ENCODE measurements at regions not wholly inside any gene's neighbourhood (a gene's known extent, or its start where the extent isn't known, plus 50 kb on each side); places are given as distances from the start of the nearest gene placed in this dataset.

GRCh38 chr2:7886666-7887065, 795.2 kb upstream of the ID2 start:
- DNase-seq (ENCODE audit: low read depth in 2 of 2): no peak

- no peak for DNase-seq (ENCODE audit: low read depth in 2 of 2)
Measured at GRCh38 chr2:7887441-7887840, 794.4 kb upstream of the ID2 start.

GRCh38 chr2:7888876-7889275, 793.0 kb upstream of the ID2 start:
- DNase-seq (ENCODE audit: low read depth in 2 of 2): no peak

- no peak for DNase-seq (ENCODE audit: low read depth in 2 of 2)
Measured at GRCh38 chr2:7891312-7891711, 790.5 kb upstream of the ID2 start.

- no peak for DNase-seq (ENCODE audit: low read depth in 2 of 2)
Measured at GRCh38 chr2:7895289-7895688, 786.6 kb upstream of the ID2 start.

GRCh38 chr2:7896940-7897487, 784.8 kb upstream of the ID2 start:
- no peak for DNase-seq (ENCODE audit: low read depth in 2 of 2)

DNA sequence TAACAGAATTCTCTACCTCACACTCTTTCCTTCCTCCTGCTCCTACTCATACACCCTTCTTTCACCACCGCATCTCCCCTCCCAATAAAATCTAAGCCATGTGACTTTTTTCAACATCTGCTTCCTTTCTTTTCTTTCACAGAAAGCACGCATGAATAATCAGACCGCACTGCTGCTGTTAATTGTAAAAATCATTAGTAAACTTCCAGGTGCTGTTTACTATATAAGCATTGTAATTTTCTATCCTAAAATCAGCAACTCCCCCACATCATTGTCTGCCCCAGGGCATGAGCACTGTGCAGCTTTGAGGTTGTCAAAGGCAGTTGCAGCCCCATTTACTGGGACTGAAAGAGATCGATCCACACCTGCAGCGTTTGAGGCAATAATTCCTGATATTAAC, 782.6 kb upstream of the ID2 start:
- DNase-seq (ENCODE audit: low read depth in 2 of 2): no peak

GRCh38 chr2:7899923-7900322, 781.9 kb upstream of the ID2 start:
- no peak for DNase-seq (ENCODE audit: low read depth in 2 of 2)

- DNase-seq (ENCODE audit: low read depth in 2 of 2): no peak
Measured at GRCh38 chr2:7900593-7900992, 781.3 kb upstream of the ID2 start.

- DNase-seq (ENCODE audit: low read depth in 2 of 2): no peak
Measured at GRCh38 chr2:7902251-7902765, 779.5 kb upstream of the ID2 start.

DNA sequence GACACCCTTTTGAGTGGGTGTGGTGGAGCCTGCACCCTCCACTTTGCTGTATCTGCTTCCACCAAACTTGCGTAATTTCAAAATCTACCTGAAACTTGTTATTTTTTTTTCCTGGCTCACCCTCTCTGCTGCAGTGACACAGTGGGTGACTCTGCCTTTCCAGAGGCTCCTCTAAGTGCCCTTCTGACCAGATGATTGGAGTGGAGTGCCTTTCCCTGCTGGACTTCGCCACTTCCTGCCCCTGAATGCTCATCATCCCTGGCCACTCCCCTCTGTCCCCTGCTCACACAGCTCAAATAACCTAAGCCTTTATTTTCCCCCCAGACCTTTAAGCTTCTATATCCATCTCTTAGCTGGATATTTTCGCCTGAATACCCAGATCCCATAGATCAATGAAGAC, 777.5 kb upstream of the ID2 start:
- DNase-seq (ENCODE audit: low read depth in 2 of 2): no peak

DNA sequence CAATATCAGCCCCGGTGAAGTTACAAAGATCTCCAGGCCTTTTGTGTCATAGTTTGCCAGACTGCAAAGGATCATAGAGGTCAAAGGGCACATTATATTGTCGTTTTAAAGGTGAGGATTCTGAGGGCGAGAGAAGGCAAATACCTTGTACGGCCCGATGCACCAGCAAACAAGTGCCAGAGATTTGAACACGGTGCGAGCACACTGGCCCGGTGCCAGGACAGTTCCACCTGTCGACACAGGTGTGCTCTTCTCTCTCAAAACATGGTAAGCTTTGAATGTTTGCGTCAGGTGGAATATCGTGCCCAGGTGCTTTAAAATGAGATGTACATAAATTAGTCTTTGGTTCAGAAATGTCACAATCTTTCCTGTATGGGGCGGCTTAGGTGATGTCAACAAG, 776.1 kb upstream of the ID2 start:
- no peak for DNase-seq (ENCODE audit: low read depth in 2 of 2)

DNA sequence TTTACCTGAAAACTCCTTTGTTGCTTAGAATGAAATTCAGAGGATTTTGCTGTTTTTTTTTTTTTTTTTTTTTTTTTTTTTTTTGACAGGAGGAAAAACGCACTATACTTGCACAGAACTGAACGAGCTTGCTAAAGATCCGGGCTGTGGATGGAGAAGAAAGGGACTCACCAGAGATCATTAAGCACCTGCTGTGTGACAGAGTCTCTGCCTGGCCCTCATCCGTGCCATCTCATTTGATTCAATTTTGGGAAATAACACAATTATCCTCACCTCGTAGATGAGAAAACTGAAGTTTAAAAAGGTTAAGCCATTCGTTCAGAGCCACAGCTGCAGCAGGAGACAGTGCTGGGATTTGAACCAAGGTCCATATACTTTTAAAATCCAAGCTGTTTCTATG, 775.4 kb upstream of the ID2 start:
- no peak for DNase-seq (ENCODE audit: low read depth in 2 of 2)

GRCh38 chr2:7907041-7907440, 774.8 kb upstream of the ID2 start:
- DNase-seq (ENCODE audit: low read depth in 2 of 2): no peak

DNA sequence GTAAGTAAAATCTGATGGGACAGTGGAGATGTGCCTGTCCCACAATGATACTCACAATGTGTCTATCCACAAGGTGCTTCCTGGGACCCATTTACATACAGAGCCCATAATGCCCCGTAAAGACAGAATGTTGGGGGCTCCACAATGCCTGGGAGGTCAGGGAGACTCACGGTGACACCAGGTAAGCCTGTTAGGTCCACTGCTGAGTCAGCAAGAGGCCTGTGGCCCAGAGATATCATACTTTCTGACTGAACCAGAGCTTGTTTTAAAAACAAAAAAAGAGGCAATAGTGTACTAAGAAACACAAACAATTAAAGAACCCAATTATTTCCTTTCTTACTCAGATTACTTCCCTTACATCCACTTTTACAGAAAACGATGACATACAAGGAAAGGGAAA, 771.1 kb upstream of the ID2 start:
- no peak for DNase-seq (ENCODE audit: low read depth in 2 of 2)

GRCh38 chr2:7911196-7911595, 770.7 kb upstream of the ID2 start:
- DNase-seq (ENCODE audit: low read depth in 2 of 2): no peak

DNA sequence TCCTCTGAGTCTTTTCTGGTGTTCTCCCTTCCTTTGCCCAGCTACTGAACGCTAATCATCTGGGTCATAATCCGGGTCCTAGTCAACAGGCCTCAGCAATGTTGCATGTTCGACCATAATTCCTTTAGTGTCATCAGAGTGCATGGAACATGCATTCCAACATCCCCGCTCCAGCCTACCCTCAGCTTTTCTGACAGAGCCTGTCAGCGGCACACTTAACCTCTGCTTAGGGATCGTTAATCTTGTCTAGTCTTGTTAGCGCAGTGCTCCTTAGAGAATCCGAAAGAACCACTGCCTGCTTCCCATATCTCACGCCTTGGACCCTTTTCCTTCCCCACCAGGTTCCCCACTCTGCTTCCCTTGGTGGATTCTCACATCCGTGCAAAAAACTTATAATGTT, 767.9 kb upstream of the ID2 start:
- no peak for DNase-seq (ENCODE audit: low read depth in 2 of 2)

- DNase-seq (ENCODE audit: low read depth in 2 of 2): no peak
Measured at GRCh38 chr2:7915302-7916091, 766.4 kb upstream of the ID2 start.

DNA sequence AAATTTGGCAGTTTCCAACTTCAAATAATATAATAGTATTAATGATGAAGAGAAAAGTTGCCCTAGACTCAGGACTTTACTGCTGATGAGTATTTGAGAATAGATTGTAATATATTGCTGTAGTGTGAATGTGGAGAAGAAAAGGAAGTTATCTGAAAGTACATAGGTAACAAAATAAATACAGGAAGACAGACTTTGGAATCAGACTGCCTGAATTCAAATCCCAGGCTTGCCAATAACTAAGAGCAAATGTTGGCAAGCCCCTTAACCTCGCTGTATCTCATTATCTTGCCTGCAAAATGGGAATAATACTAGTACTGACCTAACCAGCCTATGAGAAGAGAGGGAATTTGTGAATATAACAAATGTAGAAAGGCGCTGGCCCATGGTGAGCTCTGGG, 765.2 kb upstream of the ID2 start:
- no peak for DNase-seq (ENCODE audit: low read depth in 2 of 2)

GRCh38 chr2:7919510-7919909, 762.3 kb upstream of the ID2 start:
- no peak for DNase-seq (ENCODE audit: low read depth in 2 of 2)

DNA sequence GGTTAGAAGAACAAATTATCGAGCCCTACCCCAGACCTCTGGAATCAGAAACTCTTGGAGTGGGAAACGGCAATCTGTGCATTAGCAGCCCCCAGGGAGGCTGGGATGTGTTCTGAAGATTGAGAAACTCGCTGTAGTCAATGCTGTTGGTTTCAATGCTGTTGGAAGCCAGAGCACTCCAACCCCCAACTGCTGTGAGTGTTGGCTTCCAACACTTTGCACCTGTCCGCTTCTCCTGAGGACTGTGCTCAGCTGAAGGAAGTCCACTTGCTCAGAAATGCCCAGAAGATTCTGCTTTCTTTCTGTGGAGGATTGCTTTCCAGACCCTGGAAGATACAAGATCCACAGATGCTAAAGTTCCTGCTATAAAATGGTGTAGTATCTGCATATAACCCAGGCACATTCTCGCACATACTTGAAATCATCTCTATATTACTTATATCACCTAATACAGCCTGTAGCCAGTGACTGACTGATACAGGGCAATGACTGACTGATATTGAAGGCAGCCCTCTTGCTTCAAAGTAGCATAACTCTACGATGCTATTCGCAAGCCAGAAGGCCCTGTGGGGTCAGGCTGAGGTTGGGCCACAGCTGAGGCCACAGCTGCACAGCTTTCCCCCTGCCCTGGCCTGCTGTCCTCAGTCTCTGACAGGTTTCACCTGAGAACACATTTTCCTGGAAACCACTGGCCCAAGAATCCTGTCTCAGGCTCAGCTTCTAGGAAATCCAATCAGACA, 757.7 kb upstream of the ID2 start:
- no peak for DNase-seq (ENCODE audit: low read depth in 2 of 2)

DNA sequence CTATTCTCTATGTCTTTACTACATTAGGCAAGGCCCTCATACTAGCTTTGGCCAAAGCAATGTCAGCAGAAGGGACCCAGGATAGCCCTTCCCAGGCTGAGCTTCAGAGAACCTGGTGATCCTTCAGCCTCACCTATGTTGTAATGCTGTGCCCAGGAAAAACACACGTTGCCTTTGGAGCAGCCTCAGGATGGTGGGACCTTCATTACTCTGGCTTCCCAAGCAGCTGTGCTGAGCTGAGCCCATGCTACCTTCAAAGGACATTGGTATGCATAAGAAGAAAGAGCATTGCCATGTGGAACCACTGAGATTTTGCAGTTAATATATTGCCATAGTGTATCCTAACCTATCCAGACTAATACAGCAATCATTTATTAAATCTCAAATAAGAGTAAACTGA, 756.4 kb upstream of the ID2 start:
- DNase-seq (ENCODE audit: low read depth in 2 of 2): no peak

DNA sequence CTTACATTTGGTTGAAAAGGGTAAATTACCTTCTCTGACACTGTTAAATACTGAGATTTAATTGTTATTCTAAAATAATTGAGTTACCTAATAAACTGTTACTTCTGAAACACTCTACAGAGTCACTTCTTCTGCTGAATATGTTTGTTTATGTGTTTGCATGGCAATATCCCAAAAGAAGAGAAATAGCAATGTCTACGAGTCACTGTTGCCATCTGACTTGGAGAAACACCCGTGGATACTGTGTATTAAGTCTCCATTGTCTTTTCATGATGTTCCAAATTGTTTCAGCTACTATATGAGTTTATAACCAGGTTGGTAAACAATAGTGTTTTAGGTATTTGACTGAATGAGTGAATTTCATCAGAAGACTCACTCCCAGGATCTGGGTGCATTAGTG, 754.2 kb upstream of the ID2 start:
- no peak for DNase-seq (ENCODE audit: low read depth in 2 of 2)
